Superior temporal gyrus (tissue), 1 donor: ENCODE measurements at regions not wholly inside any gene's neighbourhood (a gene's known extent, or its start where the extent isn't known, plus 50 kb on each side); places are given as distances from the start of the nearest gene placed in this dataset.
"Not testable (repeated sequence)": the region's sequence is repeated elsewhere in the genome, so short reads cannot be mapped to it uniquely, and the experiment has no call there.

Experiments
- DNase-seq: peaks from one replicate; pipeline ENCODE4 v3.0.0-alpha.2; 2016; ENCODE audit errors: extremely low spot score

- no peak for DNase-seq
Measured at GRCh38 chr4:3365326-3365725, 72.5 kb downstream of the RGS12 start.

GRCh38 chr4:3365871-3366842 lies 73.3 kb downstream of the RGS12 start:
- DNase-seq = no peak

- DNase-seq = no peak
Measured at GRCh38 chr4:3366893-3367775, 74.3 kb downstream of the RGS12 start.

- no peak for DNase-seq
Measured at GRCh38 chr4:3367866-3368265, 73.9 kb upstream of the HGFAC start.

GRCh38 chr4:3368334-3368733 lies 73.4 kb upstream of the HGFAC start:
- DNase-seq = no peak

- peak; percentile 29 for DNase-seq
Measured at GRCh38 chr4:3368841-3369760, 72.7 kb upstream of the HGFAC start.

GRCh38 chr4:3369781-3370674 lies 71.7 kb upstream of the HGFAC start:
- DNase-seq = peak; percentile 77

- DNase-seq = peak; percentile 38
Measured at GRCh38 chr4:3371033-3372001, 70.5 kb upstream of the HGFAC start.

- DNase-seq = peak; percentile 18
Measured at GRCh38 chr4:3372264-3372932, 69.4 kb upstream of the HGFAC start.

- DNase-seq = peak; percentile 29
Measured at GRCh38 chr4:3372933-3373465, 68.8 kb upstream of the HGFAC start.

- DNase-seq = no peak
Measured at GRCh38 chr4:3373468-3373867, 68.3 kb upstream of the HGFAC start.

GRCh38 chr4:3374011-3374645 lies 67.6 kb upstream of the HGFAC start:
- no peak for DNase-seq

- DNase-seq = no peak
Measured at GRCh38 chr4:3374667-3375066, 67.1 kb upstream of the HGFAC start.

- DNase-seq = no peak
Measured at GRCh38 chr4:3375688-3376087, 66.1 kb upstream of the HGFAC start.

- DNase-seq = no peak
Measured at GRCh38 chr4:3376266-3376665, 65.5 kb upstream of the HGFAC start.

GRCh38 chr4:3377557-3377956 lies 64.2 kb upstream of the HGFAC start:
- no peak for DNase-seq

- not testable (repeated sequence) for DNase-seq
Measured at GRCh38 chr4:3380336-3380735, 61.4 kb upstream of the HGFAC start.

- not testable (repeated sequence) for DNase-seq
Measured at GRCh38 chr4:3381208-3381607, 60.6 kb upstream of the HGFAC start.
